ENCODE measurements at regions not wholly inside any gene's neighbourhood (a gene's known extent, or its start where the extent isn't known, plus 50 kb on each side); places are given as distances from the start of the nearest gene placed in this dataset.
A peak's percentile ranks its signal among the peaks of the same experiment; 100 is the strongest.
"Not testable (repeated sequence)": the region's sequence is repeated elsewhere in the genome, so short reads cannot be mapped to it uniquely, and the experiment has no call there.

DNA sequence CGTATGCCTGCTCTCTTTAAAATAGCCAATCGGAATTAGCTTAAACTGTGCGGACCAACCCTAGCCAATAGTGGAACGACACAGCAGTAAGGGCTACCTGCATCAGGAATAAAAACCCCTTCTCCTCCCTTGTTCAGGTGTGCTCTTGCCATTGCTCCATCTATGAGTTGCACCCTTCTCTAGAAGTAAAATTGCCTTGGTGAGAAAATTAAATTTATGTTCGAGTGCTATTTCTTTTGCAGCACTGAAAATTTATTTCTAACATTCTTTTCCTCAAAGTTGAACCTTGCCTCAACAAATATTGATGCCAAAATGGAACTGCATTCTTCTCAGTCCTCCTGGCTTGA is 102.5 kb upstream of the SHB start:
- TF ChIP-seq CTCF (IDR thresholded peaks at IDR 0.05; ENCODE audit: low read depth, low read length): no peak
- no peak overlapping the region for H3K4me3 ChIP-seq (replicated peaks in 1 of 2; ENCODE audit: low read depth in 2 of 2, low read length in 2 of 2)
- DNase-seq (ENCODE audit: low read depth in 2 of 2): no peak

- DNase-seq (ENCODE audit: low read depth in 2 of 2): peak in 1 of 2 donors; percentile 77
- not testable (repeated sequence) for H3K4me3 ChIP-seq (replicated peaks in 1 of 2; ENCODE audit: low read depth in 2 of 2, low read length in 2 of 2)
These were observed 101.9 kb upstream of the SHB start for GRCh38 chr9:38170763-38171537.

DNA sequence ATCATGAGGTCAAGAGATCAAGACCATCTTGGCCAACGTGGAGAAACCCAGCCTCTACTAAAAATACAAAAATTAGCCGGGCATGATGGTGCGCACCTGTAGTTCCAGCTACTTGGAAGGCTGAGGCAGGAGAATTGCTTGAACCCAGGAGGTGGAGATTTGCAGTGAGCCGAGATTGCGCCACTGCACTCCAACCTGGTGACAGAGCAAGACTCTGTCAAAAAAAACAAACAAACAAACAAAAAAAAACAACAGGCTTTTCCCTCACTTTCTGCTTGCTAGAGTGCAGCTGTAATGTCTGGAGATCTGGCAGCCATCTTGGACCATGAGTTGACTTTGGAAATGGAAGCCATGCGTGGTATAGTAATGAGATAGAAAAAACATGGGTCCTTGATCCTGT is 101.1 kb upstream of the SHB start:
- DNase-seq (ENCODE audit: low read depth in 2 of 2); H3K4me3 ChIP-seq (replicated peaks in 1 of 2; ENCODE audit: low read depth in 2 of 2, low read length in 2 of 2): not testable (repeated sequence)

- DNase-seq (ENCODE audit: low read depth in 2 of 2): no peak
- no peak for TF ChIP-seq CTCF (IDR thresholded peaks at IDR 0.05; ENCODE audit: low read depth, low read length)
- no peak overlapping the region for H3K4me3 ChIP-seq (replicated peaks in 1 of 2; ENCODE audit: low read depth in 2 of 2, low read length in 2 of 2)
These were observed 97.5 kb upstream of the SHB start for GRCh38 chr9:38166501-38166900.

- no peak overlapping the region for H3K4me3 ChIP-seq (replicated peaks in 1 of 2; ENCODE audit: low read depth in 2 of 2, low read length in 2 of 2)
- no peak for DNase-seq (ENCODE audit: low read depth in 2 of 2)
- TF ChIP-seq CTCF (IDR thresholded peaks at IDR 0.05; ENCODE audit: low read depth, low read length): no peak
These were observed 95.7 kb upstream of the SHB start for GRCh38 chr9:38164659-38165221.

DNA sequence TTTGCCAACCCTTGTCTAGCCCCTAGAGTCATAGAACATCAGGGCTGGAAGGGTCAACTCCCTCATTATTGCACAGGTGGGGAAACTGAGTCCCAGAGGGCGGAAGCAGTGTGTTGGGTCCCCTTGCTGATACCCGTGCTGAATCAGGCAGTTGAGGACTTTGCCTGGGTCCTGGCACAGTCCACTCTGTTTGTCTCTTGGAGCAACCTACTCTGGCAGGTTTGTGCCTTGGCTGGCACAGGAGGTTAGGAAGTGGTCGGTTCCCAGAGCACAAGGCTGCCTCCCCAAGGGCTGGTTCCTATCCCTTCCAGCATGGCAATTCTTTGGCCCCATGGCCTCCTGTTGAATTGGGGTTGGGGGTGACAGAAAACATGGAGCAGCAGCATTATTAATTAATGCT is 94.5 kb upstream of the SHB start:
- no peak for TF ChIP-seq CTCF (IDR thresholded peaks at IDR 0.05; ENCODE audit: low read depth, low read length)
- no peak overlapping the region for H3K4me3 ChIP-seq (replicated peaks in 1 of 2; ENCODE audit: low read depth in 2 of 2, low read length in 2 of 2)
- no peak for DNase-seq (ENCODE audit: low read depth in 2 of 2)

GRCh38 chr9:38162332-38163211 is 93.5 kb upstream of the SHB start:
- no peak for DNase-seq (ENCODE audit: low read depth in 2 of 2)
- no peak for TF ChIP-seq CTCF (IDR thresholded peaks at IDR 0.05; ENCODE audit: low read depth, low read length)
- H3K4me3 ChIP-seq (replicated peaks in 1 of 2; ENCODE audit: low read depth in 2 of 2, low read length in 2 of 2): no peak overlapping the region

Data from cardiac fibroblast (primary cell).